ENCODE measurements at regions not wholly inside any gene's neighbourhood (a gene's known extent, or its start where the extent isn't known, plus 50 kb on each side); places are given as distances from the start of the nearest gene placed in this dataset.

DNA sequence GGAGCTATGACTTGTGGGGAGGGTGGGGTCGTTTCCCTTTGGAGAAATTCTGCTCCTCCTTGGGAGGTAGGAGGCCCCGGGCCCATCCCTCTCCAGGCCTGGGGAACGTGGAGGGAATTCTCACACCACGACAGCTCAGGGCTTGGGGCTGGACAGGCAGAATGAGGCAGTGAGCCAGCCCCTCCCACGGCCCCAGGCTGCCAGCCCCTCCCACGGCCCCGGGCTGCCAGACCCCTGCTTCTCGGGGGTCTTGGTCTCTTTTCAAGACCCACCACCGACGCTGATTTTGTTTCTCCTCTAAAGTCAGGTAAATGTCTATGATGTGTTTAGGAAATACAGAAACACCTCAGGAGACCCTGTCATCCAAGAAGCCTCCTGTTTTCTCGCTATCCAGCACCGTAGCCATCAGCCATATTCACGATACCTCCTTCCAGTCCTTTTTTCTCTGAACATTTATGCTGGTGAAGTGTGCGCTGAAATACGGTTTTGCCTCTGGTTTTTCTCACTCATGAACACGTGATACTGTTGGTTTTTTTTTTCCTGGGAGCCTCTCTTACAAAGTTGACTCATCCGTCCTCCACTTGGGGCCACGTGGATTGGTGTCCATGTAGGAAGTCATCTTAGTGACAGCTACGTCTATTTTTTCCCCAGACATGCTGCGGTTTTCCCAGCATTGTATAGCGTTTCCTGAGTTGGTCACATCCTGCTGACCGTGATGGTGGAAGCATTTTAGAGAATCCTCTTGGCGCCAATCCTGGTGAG lies 1219.6 kb downstream of the BRD1 start:
- H3K79me2 ChIP-seq (ENCODE audit: low read length): no peaks in the 10 kb centered on the region
- no peaks in the 10 kb centered on the region for H3K4me1 ChIP-seq (ENCODE audit: insufficient read depth, low read length)
- CTCF ChIA-PET: no interaction called here
- H3K36me3 ChIP-seq (ENCODE audit: low read depth, low read length): no peaks in the 10 kb centered on the region
- H2AFZ ChIP-seq (ENCODE audit: low read length): no peak overlapping the region
- no peak overlapping the region for H3K4me2 ChIP-seq (ENCODE audit: low read length)
- intact Hi-C loops (cut with micrococcal nuclease): no loop called here
- DNase-seq (no peak), ATAC-seq (no peak)
- BruUV-seq (replicated peaks): no TSS peak
- no peak overlapping the region for H3K27ac ChIP-seq (ENCODE audit: low read length)
- H4K20me1 ChIP-seq (ENCODE audit: low read length): no peaks in the 10 kb centered on the region
- H3K9me3 ChIP-seq (ENCODE audit: low read length): no peaks in the 10 kb centered on the region
- no peaks in the 10 kb centered on the region for H3K9me2 ChIP-seq (replicated peaks; ENCODE audit: low read length)
- TF ChIP-seq EZH2phosphoT487 (IDR thresholded peaks at IDR 0.05; ENCODE audit: borderline replicate concordance, low read length): no peak
- TF ChIP-seq EZH2 (IDR thresholded peaks at IDR 0.05; ENCODE audit: low read length, unreplicated experiment): no peak
- TF ChIP-seq CTCF (conservative IDR thresholded peaks at IDR 0.05; ENCODE audit: low read depth, low read length): no peak
- no peak overlapping the region for H3K4me3 ChIP-seq (ENCODE audit: low read length)
- H3K9ac ChIP-seq (ENCODE audit: low read length): no peak overlapping the region
- no peaks in the 10 kb centered on the region for H3K27me3 ChIP-seq (ENCODE audit: low read length)
- POLR2A ChIA-PET (ENCODE audit: unreplicated experiment): no interaction called here
- no peaks in the 10 kb centered on the region for H3F3A ChIP-seq (ENCODE audit: low read length, unreplicated experiment)

DNA sequence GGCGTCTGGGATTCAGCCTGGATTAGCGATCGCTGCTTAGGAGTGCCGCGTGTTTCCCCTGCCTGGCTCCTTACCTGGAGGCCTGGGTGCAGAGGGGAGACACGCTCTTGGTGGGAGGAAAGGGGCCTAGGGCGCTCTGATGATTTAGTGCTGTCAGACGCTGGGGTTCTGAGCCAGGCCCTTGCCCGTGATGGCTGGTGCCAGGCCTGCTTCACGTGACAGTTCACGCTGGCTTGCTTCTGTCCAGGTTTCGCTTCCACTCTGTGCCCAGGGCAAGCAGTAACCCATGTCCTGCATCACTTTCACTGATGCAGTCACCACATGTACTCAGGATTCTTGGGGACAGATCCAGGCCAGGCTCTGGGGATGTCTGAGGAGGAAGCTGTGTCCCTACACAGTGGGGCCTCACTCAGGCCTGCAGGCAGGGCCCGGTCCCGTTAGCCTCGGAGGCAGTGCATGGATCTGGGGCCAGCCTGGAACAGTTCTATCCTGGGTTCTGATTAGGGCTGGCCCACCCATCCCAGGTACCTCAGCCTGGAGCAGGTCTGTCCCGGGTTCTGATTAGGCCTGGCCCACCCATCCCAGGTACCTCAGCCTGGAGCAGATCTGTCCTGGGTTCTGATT lies 1220.9 kb downstream of the BRD1 start:
- DNase-seq (no peak), ATAC-seq (no peak)
- H3K9ac ChIP-seq (ENCODE audit: low read length): no peak overlapping the region
- no peak for TF ChIP-seq EZH2phosphoT487 (IDR thresholded peaks at IDR 0.05; ENCODE audit: borderline replicate concordance, low read length)
- H3K79me2 ChIP-seq (ENCODE audit: low read length): no peaks in the 10 kb centered on the region
- no peaks in the 10 kb centered on the region for H3K36me3 ChIP-seq (ENCODE audit: low read depth, low read length)
- no peaks in the 10 kb centered on the region for H3K4me1 ChIP-seq (ENCODE audit: insufficient read depth, low read length)
- no peak overlapping the region for H2AFZ ChIP-seq (ENCODE audit: low read length)
- ChIA-PET CTCF (no interaction called here), POLR2A (ENCODE audit: unreplicated experiment) (no interaction called here)
- no peak overlapping the region for H3K4me3 ChIP-seq (ENCODE audit: low read length)
- H3K9me2 ChIP-seq (replicated peaks; ENCODE audit: low read length): no peaks in the 10 kb centered on the region
- H3F3A ChIP-seq (ENCODE audit: low read length, unreplicated experiment): no peaks in the 10 kb centered on the region
- intact Hi-C loops (cut with micrococcal nuclease): no loop called here
- H3K4me2 ChIP-seq (ENCODE audit: low read length): no peak overlapping the region
- no peaks in the 10 kb centered on the region for H4K20me1 ChIP-seq (ENCODE audit: low read length)
- H3K27ac ChIP-seq (ENCODE audit: low read length): no peak overlapping the region
- H3K27me3 ChIP-seq (ENCODE audit: low read length): no peaks in the 10 kb centered on the region
- H3K9me3 ChIP-seq (ENCODE audit: low read length): no peaks in the 10 kb centered on the region
- BruUV-seq (replicated peaks): no TSS peak

GRCh38 chr22:48605856-48606481 lies 1221.7 kb downstream of the BRD1 start:
- H3K9ac ChIP-seq (ENCODE audit: low read length): no peak overlapping the region
- intact Hi-C loops (cut with micrococcal nuclease): no loop called here
- no TSS peak for BruUV-seq (replicated peaks)
- H2AFZ ChIP-seq (ENCODE audit: low read length): no peak overlapping the region
- H4K20me1 ChIP-seq (ENCODE audit: low read length): no peaks in the 10 kb centered on the region
- TF ChIP-seq EZH2 (IDR thresholded peaks at IDR 0.05; ENCODE audit: low read length, unreplicated experiment): no peak
- no peak for TF ChIP-seq CTCF (conservative IDR thresholded peaks at IDR 0.05; ENCODE audit: low read depth, low read length)
- no peak for TF ChIP-seq EZH2phosphoT487 (IDR thresholded peaks at IDR 0.05; ENCODE audit: borderline replicate concordance, low read length)
- CTCF ChIA-PET: no interaction called here
- no peak for DNase-seq
- H3K36me3 ChIP-seq (ENCODE audit: low read depth, low read length): no peaks in the 10 kb centered on the region
- no peak overlapping the region for H3K4me2 ChIP-seq (ENCODE audit: low read length)
- no peaks in the 10 kb centered on the region for H3K4me1 ChIP-seq (ENCODE audit: insufficient read depth, low read length)
- H3K79me2 ChIP-seq (ENCODE audit: low read length): no peaks in the 10 kb centered on the region
- H3K4me3 ChIP-seq (ENCODE audit: low read length): no peak overlapping the region
- no peaks in the 10 kb centered on the region for H3K27me3 ChIP-seq (ENCODE audit: low read length)
- H3F3A ChIP-seq (ENCODE audit: low read length, unreplicated experiment): no peaks in the 10 kb centered on the region
- POLR2A ChIA-PET (ENCODE audit: unreplicated experiment): no interaction called here
- ATAC-seq: no peak
- no peak overlapping the region for H3K27ac ChIP-seq (ENCODE audit: low read length)
- no peaks in the 10 kb centered on the region for H3K9me3 ChIP-seq (ENCODE audit: low read length)
- H3K9me2 ChIP-seq (replicated peaks; ENCODE audit: low read length): no peaks in the 10 kb centered on the region

Data from PC-3 (cell line).